ENCODE measurements at regions not wholly inside any gene's neighbourhood (a gene's known extent, or its start where the extent isn't known, plus 50 kb on each side); places are given as distances from the start of the nearest gene placed in this dataset.

DNA sequence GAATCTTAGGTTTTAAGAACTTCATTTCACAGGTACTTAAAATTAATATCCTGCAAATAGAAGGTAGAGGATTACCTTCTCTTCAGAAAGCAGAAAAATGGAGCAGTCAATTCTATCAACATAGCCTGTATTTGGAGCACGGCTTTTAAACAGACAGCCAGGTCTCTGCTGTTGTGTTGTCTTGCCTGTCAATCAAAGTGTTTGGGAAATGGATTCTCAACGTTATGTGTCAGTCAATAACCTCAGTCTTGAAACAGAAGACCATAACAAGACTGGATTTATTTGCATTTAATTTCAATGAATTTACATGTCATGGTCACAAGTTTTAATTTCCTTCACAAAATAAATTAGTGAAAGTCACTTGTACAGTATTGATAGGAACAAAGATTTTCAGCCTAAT, 51.9 kb upstream of the KRR1 start:
- TF ChIP-seq, protein P1, sequence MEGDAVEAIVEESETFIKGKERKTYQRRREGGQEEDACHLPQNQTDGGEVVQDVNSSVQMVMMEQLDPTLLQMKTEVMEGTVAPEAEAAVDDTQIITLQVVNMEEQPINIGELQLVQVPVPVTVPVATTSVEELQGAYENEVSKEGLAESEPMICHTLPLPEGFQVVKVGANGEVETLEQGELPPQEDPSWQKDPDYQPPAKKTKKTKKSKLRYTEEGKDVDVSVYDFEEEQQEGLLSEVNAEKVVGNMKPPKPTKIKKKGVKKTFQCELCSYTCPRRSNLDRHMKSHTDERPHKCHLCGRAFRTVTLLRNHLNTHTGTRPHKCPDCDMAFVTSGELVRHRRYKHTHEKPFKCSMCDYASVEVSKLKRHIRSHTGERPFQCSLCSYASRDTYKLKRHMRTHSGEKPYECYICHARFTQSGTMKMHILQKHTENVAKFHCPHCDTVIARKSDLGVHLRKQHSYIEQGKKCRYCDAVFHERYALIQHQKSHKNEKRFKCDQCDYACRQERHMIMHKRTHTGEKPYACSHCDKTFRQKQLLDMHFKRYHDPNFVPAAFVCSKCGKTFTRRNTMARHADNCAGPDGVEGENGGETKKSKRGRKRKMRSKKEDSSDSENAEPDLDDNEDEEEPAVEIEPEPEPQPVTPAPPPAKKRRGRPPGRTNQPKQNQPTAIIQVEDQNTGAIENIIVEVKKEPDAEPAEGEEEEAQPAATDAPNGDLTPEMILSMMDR (IDR thresholded peaks at IDR 0.05), result no peak
- TF ChIP-seq POLR2A (IDR thresholded peaks at IDR 0.05; ENCODE audit: low read length), result no peak
- TF ChIP-seq RNF2 (IDR thresholded peaks at IDR 0.05; ENCODE audit: borderline replicate concordance, low read depth), result no peak
- TF ChIP-seq SMC3 (IDR thresholded peaks at IDR 0.05), result no peak
- TF ChIP-seq ESRRA (IDR thresholded peaks at IDR 0.05; ENCODE audit: borderline replicate concordance, low read length), result no peak
- no peak for TF ChIP-seq RARB (CRISPR knock-in tag; IDR thresholded peaks at IDR 0.05)
- TF ChIP-seq EP300 (IDR thresholded peaks at IDR 0.05), result no peak
- no peak for TF ChIP-seq CEBPB (IDR thresholded peaks at IDR 0.05)
